GM12865 (cell line): ENCODE measurements at regions not wholly inside any gene's neighbourhood (a gene's known extent, or its start where the extent isn't known, plus 50 kb on each side); places are given as distances from the start of the nearest gene placed in this dataset.
"Not testable (repeated sequence)": the region's sequence is repeated elsewhere in the genome, so short reads cannot be mapped to it uniquely, and the experiment has no call there.

Experiments used
- DNase-seq: peaks from one replicate; pipeline ENCODE4 v3.0.0; 2010; ENCODE audit warnings: low read depth
- H3K4me3 ChIP-seq: 2 replicates; pipeline ENCODE4 v1.5.1; 2011; ENCODE audit warnings: mild to moderate bottlenecking, low read depth, low read length, control low read depth
- CTCF ChIP-seq: IDR thresholded peaks from 2 replicates; pipeline ENCODE4 v1.5.1; 2011; ENCODE audit warnings: low read length, control low read depth, low read depth, inconsistent platforms; ENCODE audit not compliant: insufficient read depth; ENCODE audit errors: missing control alignments

- not testable (repeated sequence) for DNase-seq
Observed at GRCh38 chr7:135872861-135873260, 104.3 kb downstream of the MTPN start.

GRCh38 chr7:135862586-135863340 is 114.2 kb upstream of the FAM180A start:
- H3K4me3 ChIP-seq = no peak overlapping the region
- no peak for TF ChIP-seq CTCF
- no peak for DNase-seq

More at GRCh38 chr7:135872861-135873260, 104.3 kb downstream of the MTPN start:
- not testable (repeated sequence) for H3K4me3 ChIP-seq

GRCh38 chr7:135859538-135859937 is 110.9 kb upstream of the FAM180A start:
- no peak overlapping the region for H3K4me3 ChIP-seq
- DNase-seq = no peak

GRCh38 chr7:135858851-135859250 is 110.2 kb upstream of the FAM180A start:
- TF ChIP-seq CTCF = no peak
- DNase-seq = no peak
- H3K4me3 ChIP-seq = no peak overlapping the region

More at GRCh38 chr7:135859538-135859937, 110.9 kb upstream of the FAM180A start:
- TF ChIP-seq CTCF = no peak

GRCh38 chr7:135858379-135858778 is 109.8 kb upstream of the FAM180A start:
- TF ChIP-seq CTCF = no peak
- DNase-seq = no peak
- no peak overlapping the region for H3K4me3 ChIP-seq

GRCh38 chr7:135857519-135858274 is 109.1 kb upstream of the FAM180A start:
- TF ChIP-seq CTCF = no peak
- no peak overlapping the region for H3K4me3 ChIP-seq
- DNase-seq = no peak

GRCh38 chr7:135856356-135857144 is 107.9 kb upstream of the FAM180A start:
- TF ChIP-seq CTCF = no peak
- no peak overlapping the region for H3K4me3 ChIP-seq
- no peak for DNase-seq
